HG02885 (cell line): ENCODE measurements at regions not wholly inside any gene's neighbourhood (a gene's known extent, or its start where the extent isn't known, plus 50 kb on each side); places are given as distances from the start of the nearest gene placed in this dataset.

Experiments used
- ATAC-seq: cut with Tn5 transposase; IDR thresholded peaks from one replicate; pipeline ENCODE4 v1.9.1; 2021; ENCODE audit warnings: mild to moderate bottlenecking; ENCODE audit not compliant: unreplicated experiment, poor library complexity

GRCh38 chr18:27239669-27240068 lies 54.6 kb upstream of the CHST9 start:
- ATAC-seq: no peak

- ATAC-seq: no peak
Measured at GRCh38 chr18:27235218-27235870, 50.2 kb upstream of the CHST9 start.
